ENCODE measurements at regions not wholly inside any gene's neighbourhood (a gene's known extent, or its start where the extent isn't known, plus 50 kb on each side); places are given as distances from the start of the nearest gene placed in this dataset.

- DNase-seq = peak; percentile 42
- H3K79me2 ChIP-seq (ENCODE audit: low read length) = no peaks in the 10 kb centered on the region
- no peak overlapping the region for H3K27ac ChIP-seq (ENCODE audit: low read length)
- no peak overlapping the region for H3K9ac ChIP-seq (ENCODE audit: low read length)
- H4K20me1 ChIP-seq (ENCODE audit: insufficient read depth, low read length) = no peaks in the 10 kb centered on the region
- no peaks in the 10 kb centered on the region for H3K9me2 ChIP-seq (replicated peaks; ENCODE audit: insufficient read depth, low read length)
- H2AFZ ChIP-seq (ENCODE audit: low read length) = no peak overlapping the region
- no peak overlapping the region for H3K4me3 ChIP-seq (ENCODE audit: low read length)
- no peaks in the 10 kb centered on the region for H3K9me3 ChIP-seq (replicated peaks; ENCODE audit: insufficient read depth, low read length)
- H3K36me3 ChIP-seq (replicated peaks; ENCODE audit: insufficient read depth, low read length) = no peaks in the 10 kb centered on the region
- no peaks in the 10 kb centered on the region for H3F3A ChIP-seq (ENCODE audit: insufficient read depth, low read length)
- H3K4me2 ChIP-seq (ENCODE audit: low read depth, low read length) = no peak overlapping the region
- no peaks in the 10 kb centered on the region for H3K27me3 ChIP-seq (replicated peaks; ENCODE audit: insufficient read depth, low read length)
- TF ChIP-seq CTCF (IDR thresholded peaks at IDR 0.05; ENCODE audit: low read length) = no peak
- no peak for TF ChIP-seq EZH2phosphoT487 (IDR thresholded peaks at IDR 0.05; ENCODE audit: low read length)
- no peak for TF ChIP-seq EZH2 (optimal IDR thresholded peaks at IDR 0.05; ENCODE audit: low read depth, low read length)
- no peaks in the 10 kb centered on the region for H3K4me1 ChIP-seq (ENCODE audit: low read length)
These were observed 959.4 kb upstream of the LRRTM1 start for GRCh38 chr2:81263989-81264388.

- Histone ChIP-seq H3K4me2 (ENCODE audit: low read depth, low read length) (no peak overlapping the region), H2AFZ (ENCODE audit: low read length) (no peak overlapping the region), H3K27me3 (replicated peaks; ENCODE audit: insufficient read depth, low read length) (no peaks in the 10 kb centered on the region), H3K27ac (ENCODE audit: low read length) (no peak overlapping the region), H3F3A (ENCODE audit: insufficient read depth, low read length) (no peaks in the 10 kb centered on the region), H3K36me3 (replicated peaks; ENCODE audit: insufficient read depth, low read length) (no peaks in the 10 kb centered on the region), H3K4me1 (ENCODE audit: low read length) (no peaks in the 10 kb centered on the region; the same call in 1 of the 2 replicates), H3K9ac (ENCODE audit: low read length) (no peak overlapping the region), H4K20me1 (ENCODE audit: insufficient read depth, low read length) (no peaks in the 10 kb centered on the region), H3K9me2 (replicated peaks; ENCODE audit: insufficient read depth, low read length) (no peaks in the 10 kb centered on the region), H3K9me3 (replicated peaks; ENCODE audit: insufficient read depth, low read length) (no peaks in the 10 kb centered on the region), H3K79me2 (ENCODE audit: low read length) (no peaks in the 10 kb centered on the region), H3K4me3 (ENCODE audit: low read length) (no peak overlapping the region)
- DNase-seq = no peak
- TF ChIP-seq CTCF (IDR thresholded peaks at IDR 0.05; ENCODE audit: low read length) (no peak), EZH2 (optimal IDR thresholded peaks at IDR 0.05; ENCODE audit: low read depth, low read length) (no peak), EZH2phosphoT487 (IDR thresholded peaks at IDR 0.05; ENCODE audit: low read length) (no peak)
These were observed 955.8 kb upstream of the LRRTM1 start for GRCh38 chr2:81260320-81260719.

GRCh38 chr2:81250270-81250669, 945.7 kb upstream of the LRRTM1 start:
- no peaks in the 10 kb centered on the region for H3F3A ChIP-seq (ENCODE audit: insufficient read depth, low read length)
- no peaks in the 10 kb centered on the region for H3K36me3 ChIP-seq (replicated peaks; ENCODE audit: insufficient read depth, low read length)
- H3K9me2 ChIP-seq (replicated peaks; ENCODE audit: insufficient read depth, low read length) = no peaks in the 10 kb centered on the region
- no peak for DNase-seq
- H3K9me3 ChIP-seq (replicated peaks; ENCODE audit: insufficient read depth, low read length) = no peaks in the 10 kb centered on the region
- no peak overlapping the region for H3K4me2 ChIP-seq (ENCODE audit: low read depth, low read length)
- H3K9ac ChIP-seq (ENCODE audit: low read length) = no peak overlapping the region
- H3K27me3 ChIP-seq (replicated peaks; ENCODE audit: insufficient read depth, low read length) = no peaks in the 10 kb centered on the region
- no peak overlapping the region for H3K27ac ChIP-seq (ENCODE audit: low read length)
- H4K20me1 ChIP-seq (ENCODE audit: insufficient read depth, low read length) = no peaks in the 10 kb centered on the region
- no peaks in the 10 kb centered on the region for H3K79me2 ChIP-seq (ENCODE audit: low read length)
- H2AFZ ChIP-seq (ENCODE audit: low read length) = no peak overlapping the region
- no peak for TF ChIP-seq EZH2phosphoT487 (IDR thresholded peaks at IDR 0.05; ENCODE audit: low read length)
- TF ChIP-seq CTCF (IDR thresholded peaks at IDR 0.05; ENCODE audit: low read length) = no peak
- no peak for TF ChIP-seq EZH2 (optimal IDR thresholded peaks at IDR 0.05; ENCODE audit: low read depth, low read length)
- H3K4me3 ChIP-seq (ENCODE audit: low read length) = no peak overlapping the region
- no peaks in the 10 kb centered on the region for H3K4me1 ChIP-seq (ENCODE audit: low read length)
